ENCODE measurements at regions not wholly inside any gene's neighbourhood (a gene's known extent, or its start where the extent isn't known, plus 50 kb on each side); places are given as distances from the start of the nearest gene placed in this dataset.

- no peak for TF ChIP-seq CTCF (IDR thresholded peaks at IDR 0.05; ENCODE audit: insufficient read depth, low read length, poor library complexity, severe bottlenecking)
- no peak for TF ChIP-seq EZH2phosphoT487 (conservative IDR thresholded peaks at IDR 0.05; ENCODE audit: low read length)
Observed at GRCh38 chr13:111548805-111549204, 228.4 kb downstream of the TEX29 start.
